ENCODE measurements at regions not wholly inside any gene's neighbourhood (a gene's known extent, or its start where the extent isn't known, plus 50 kb on each side); places are given as distances from the start of the nearest gene placed in this dataset.
"Not testable (repeated sequence)": the region's sequence is repeated elsewhere in the genome, so short reads cannot be mapped to it uniquely, and the experiment has no call there.

DNA sequence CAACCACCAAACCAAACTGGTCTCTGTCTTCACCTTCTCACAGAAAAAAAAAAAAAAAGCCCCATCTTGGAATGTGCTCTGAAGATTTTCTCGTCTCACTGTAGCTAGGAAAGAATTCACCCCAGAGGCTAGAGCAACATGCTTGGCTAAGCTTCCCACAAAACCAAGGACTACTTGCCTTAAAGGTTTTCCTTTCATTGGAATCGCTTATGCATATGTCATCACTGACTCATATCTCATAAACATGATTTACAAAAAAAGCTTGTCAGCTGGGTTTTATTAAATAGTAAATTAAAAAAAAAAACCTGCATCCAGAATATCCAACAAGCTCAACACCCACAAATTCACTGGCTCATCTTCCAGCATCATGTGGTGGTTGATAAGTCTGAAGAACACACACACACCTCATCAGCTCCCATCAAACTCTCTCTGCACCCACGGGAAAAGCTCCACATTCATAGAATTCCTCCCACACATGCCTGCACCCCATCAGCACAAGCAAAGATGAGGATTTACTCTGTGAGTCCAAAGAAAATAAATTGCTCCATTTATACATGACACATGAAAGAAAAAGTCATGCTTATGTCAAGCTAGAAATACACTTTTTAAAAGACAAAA is 182.0 kb upstream of the TRIB2 start:
- intact Hi-C loops (cut with DNase I) = no loop called here
- DNase-seq = peak in 1 of 10 donors; percentile 8

DNA sequence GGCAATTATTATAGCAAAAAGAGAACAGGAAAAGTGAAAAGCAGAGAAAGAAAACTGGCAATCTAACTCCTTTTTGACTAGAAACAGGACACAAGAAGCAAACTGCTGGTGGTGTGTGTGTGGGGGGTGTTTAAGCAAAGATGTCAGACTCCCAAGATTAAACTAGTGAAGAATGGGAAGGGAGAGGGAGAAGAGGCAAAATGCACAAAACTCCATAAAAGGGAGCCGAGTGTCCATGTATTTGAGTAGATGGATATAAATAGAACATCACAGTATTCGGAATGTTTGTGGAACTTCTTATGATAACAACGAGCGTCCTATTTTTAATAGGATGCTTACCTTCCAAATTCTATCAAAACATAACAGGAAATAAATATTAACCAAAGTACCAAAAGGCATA is 179.8 kb upstream of the TRIB2 start:
- DNase-seq = no peak
- intact Hi-C loops (cut with DNase I) = no loop called here

DNA sequence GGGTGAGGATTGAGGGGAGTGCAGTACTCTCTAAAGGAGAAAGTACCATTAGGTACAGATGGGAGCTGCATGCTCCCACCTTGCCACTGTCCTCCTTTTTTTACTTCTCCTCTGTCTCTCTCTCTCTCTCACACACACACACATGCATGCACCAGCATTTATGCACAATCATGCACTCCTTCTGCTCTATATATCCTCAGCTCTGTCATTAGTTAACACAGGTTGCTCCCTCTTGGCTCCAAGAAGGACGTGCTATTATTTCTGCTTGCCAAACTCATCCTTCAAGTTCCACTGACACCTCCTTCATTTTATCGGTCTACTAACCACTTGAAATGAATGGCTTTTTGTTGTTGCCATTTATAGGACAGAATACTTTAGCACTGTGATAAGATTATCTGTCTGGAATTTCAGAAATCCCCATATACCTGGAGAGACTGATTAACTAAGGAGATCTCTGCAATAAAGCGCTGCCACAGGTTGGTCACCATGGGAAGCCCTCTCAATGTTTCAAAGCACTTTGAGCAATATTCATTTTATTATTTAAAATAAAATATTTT is 178.5 kb upstream of the TRIB2 start:
- intact Hi-C loops (cut with DNase I) = no loop called here
- no peak for DNase-seq

DNA sequence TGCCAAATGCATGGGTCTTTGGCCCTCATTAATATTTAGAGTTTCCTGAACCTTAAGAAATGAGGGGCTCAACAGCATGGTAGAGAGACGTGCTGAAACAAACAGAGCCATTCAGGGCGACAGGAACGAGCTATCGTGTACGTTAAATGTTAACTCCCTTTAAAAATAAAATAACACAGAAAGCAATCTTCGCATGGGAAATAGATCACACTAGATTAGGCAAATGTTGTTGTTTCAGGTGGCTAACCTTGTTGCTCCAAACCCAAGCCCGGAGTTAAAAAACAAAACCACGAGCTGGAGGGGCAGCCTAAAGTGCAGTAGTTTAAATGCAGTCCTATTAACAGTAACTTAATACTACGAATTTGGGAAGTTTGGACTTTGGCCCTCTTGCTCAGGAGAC is 177.4 kb upstream of the TRIB2 start:
- DNase-seq = no peak
- intact Hi-C loops (cut with DNase I) = no loop called here

DNA sequence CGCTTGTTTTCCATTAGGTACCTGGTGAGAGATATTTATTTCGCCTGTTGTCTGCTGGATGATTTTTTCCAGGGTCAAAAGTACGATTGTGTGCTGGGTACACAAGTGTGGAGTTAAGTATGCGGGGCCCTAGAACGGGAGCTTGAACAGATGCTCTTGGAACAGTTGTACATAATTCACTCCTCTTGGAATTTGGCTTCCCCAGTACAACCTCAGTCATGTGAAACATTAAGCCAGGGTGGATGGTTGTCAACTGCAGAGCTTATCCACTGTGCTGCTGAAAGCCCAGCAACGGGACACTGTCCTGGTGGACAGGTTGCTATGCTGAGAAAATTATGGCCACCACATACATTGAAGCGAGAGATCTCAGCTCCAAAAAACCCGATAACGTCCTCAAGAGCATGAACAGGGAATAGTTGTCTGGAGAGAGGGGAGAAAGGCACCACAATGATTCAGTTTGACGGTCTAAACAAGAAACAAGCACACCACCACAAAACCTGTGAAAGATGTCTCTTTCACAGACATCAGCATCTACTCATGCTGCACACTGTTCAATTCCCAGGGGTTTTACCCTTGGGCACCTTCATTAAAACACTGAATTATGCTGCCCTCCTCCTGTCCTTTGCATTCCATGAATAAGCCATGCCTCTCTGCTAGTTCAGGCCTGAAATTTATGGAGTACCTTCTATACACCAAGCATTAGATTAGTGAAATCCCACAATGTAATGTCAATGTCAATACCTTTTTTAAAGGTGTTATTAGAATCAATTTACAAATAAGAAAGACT is 176.8 kb upstream of the TRIB2 start:
- DNase-seq = no peak
- intact Hi-C loops (cut with DNase I) = no loop called here

DNA sequence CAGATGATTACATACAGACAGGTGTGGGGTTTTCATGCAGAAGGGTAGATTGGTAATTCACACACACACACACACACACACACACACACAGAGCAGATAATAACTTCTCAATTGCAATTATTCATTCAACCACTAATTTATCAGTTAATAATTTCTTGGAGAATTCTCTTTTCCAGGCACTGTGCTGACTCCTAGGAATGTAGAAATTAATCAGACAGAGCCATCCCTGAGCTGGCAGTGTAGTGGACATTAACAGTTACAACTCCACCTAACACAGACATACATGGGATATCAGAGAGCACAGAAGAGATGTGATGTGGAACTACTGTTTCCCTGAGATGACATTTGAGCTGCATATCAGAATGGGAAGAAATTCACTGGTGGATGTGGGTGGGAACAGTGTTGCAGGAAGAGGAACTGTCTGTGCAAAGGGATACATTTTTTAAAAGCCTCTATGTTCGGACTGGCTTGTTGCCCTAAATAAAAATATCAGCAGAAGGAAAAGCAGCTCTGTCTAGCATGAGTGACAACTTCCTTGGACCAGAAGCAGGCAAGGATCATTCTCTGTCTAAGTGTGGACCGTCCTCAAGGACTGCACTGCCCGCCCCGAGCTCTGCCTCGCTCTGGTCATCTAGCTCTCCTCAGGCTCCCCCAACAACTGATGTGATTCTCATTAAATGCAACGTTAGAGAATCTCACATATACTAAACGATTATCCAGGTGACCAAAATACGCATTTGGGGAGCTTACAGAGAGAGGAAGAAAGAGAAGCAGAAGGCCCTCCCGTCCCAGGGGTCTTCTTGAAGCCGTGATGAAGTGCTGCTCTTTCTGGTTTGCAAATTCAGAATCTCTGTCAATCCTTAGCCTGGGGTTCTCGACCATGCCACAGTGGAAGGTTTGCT is 173.4 kb upstream of the TRIB2 start:
- DNase-seq = no peak
- intact Hi-C loops (cut with DNase I) = no loop called here

DNA sequence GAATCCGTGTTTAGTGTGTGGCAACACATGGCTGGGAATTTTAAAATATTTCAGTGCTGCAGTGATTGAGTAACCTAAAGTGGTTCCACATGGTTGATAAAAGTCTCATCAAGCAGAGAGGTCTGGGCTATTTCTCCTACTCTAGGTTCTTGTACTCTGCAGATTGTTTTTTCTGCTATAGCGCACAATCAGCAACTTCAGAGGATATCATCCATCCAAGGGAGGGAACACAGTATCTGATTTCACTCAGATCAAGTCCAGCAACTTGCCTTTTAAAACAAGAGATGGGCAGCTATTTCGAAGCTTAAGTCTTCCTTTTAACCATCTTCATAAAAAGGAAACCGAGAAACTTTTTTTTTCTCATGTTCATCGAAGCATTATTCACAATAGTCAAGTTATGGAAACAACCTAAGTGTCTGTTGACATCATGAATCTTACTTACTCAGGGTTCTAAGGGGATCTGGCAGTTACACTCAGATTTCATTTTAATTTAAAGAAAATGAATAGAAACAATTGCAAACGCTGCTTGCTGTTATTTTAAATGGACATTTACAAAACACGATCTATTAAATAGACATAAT is 172.7 kb upstream of the TRIB2 start:
- no peak for DNase-seq
- intact Hi-C loops (cut with DNase I) = no loop called here

DNA sequence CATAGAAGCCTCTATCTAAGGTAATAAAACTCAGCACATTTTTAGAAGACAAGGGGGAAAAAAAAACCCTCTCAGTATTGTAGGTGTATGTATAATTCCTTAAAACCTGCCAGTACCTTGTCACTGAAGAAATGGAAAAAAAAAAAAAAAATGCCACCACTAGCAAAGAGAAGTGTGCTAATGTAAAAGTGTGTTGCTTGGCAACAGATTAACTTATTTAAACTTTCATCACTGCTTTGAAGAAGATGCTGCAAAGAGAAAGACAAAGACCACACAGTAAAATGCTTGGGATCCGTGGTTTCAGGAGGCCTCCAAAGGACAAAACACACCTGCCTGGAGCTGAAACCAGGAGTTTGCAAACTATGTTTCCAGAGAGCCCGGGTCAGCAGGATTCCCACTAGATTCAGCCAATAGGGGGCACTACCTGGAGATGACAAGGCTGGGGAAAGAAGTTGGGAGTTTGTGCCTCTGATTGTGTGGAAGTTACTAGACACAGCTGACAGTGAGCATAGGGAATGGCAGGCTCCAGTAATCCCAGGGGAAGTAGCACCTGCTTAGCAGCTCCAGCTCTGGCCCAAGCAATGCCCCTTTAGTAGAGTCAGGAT is 169.1 kb upstream of the TRIB2 start:
- intact Hi-C loops (cut with DNase I) = no loop called here
- no peak for DNase-seq

DNA sequence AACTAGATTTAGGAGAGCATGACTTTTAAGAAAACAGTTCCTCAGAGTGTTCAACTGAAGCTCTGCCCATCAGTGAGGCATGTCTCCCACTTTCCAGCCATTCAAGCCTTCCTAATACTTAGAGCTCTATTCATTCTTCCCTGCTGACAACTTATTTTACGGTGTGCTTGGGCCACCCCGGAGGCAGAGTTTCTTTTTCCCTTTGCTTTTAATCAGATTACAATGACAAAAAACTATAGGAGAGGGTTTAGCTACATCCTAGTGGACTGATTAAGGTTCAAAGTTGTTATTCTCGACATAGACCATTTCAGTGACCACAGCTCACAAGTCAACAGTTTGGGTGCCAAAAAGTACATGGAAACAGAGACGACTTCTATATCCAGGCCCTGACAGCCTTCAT is 167.8 kb upstream of the TRIB2 start:
- intact Hi-C loops (cut with DNase I) = no loop called here
- no peak for DNase-seq

DNA sequence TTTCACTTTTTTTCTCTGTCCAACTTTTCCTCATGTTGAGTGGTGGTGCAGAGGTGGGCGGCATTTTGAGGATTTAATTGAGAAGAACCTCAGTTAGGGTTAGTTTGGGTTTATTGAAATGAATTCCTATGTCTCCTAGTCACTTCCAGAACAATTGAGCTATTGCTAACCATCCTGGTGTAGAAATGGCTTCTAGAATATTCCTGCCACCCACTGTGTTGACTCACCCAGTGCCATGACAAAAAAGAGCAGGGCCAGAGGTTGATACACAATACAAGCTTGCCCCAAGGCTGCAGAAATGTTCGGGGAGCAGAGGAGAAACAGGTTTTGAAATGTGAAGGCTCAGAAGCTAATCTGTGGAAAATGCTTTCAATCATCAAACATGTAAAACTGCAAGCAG is 167.1 kb upstream of the TRIB2 start:
- intact Hi-C loops (cut with DNase I) = no loop called here
- DNase-seq = no peak

DNA sequence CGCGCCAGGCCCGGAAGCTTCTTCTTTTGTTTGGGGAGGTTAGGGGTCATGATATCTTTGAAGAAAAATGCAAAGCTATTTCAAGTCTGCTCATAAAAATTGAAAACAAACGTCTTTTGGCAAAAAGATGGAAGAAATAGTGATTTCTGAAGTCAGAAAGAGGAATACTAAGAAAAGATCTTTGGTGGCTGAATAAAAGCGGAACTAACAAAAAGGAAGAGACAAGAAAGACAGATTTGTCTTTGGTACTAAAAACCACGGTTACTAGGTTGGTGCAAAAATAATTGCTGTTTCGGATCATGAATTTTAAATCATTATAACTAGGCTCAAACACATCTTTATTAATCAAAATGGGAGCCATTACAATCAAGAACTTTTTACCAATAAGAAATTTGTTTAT is 164.6 kb upstream of the TRIB2 start:
- no peak for DNase-seq
- intact Hi-C loops (cut with DNase I) = no loop called here

DNA sequence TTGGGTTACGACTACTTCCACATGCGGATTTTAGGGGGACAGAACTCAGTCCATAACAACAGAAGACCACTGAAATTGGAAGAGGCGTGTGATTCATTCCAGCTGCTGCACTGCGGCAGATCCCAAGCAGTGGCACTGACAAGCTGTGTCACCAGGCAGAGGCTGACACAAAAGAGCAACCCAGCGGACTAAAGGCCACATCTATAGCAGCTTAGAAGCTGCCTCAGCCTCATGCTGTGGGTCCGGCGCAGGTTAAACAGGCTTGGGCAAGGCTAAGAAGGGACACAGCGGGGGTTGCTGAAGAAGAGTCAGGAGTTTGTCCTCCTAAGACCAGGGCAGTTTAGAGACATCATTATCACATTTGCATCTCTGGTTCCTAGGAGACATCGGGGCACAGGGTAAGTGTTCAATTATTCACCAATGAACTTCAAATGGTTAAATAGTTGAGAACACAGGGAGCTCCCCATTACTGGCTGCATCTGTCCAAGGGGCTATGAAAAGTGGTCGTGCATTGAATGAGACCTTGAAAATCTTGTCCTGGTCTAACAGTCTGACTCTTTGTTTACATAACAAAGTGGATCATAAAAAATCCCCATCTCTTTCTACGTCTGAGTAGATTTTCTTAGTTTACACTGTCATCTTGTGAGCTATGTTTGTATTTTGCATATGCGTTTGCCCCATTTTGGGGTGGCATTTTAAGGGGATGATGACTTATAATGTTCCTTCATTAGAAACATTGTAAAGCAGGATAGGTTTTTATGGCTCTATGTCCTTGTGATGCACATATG is 162.3 kb upstream of the TRIB2 start:
- no peak for DNase-seq
- intact Hi-C loops (cut with DNase I) = no loop called here

DNA sequence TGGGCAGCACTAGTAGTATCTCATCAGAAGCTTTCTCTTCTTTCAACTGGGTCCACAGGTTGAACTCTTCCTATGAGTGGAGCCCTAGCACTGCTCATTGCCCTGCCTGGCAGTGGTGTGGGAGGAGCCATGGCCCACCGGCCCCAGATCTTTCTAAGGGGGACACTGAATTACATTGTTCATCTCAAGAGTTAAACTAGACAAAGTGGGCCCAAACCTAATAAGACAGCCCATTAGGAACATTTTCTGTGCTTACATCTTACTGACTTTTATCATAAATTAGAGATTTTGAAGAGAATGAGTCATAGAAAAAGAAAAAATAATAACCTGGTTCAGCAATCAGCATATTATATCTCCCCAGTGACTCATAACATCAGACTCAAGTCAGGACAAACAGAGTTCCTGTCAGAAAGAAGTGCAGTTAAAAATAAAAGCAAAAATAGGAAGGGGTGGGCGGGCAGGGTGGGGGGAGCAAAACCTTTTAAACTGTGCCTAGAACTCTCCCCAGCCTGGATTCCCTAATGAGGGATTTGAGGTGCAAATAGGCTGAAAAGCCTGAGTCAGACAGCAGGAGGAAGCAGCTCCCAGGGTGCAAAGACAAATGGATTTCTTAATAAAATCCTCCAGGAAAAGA is 161.6 kb upstream of the TRIB2 start:
- no peak for DNase-seq
- intact Hi-C loops (cut with DNase I) = no loop called here

DNA sequence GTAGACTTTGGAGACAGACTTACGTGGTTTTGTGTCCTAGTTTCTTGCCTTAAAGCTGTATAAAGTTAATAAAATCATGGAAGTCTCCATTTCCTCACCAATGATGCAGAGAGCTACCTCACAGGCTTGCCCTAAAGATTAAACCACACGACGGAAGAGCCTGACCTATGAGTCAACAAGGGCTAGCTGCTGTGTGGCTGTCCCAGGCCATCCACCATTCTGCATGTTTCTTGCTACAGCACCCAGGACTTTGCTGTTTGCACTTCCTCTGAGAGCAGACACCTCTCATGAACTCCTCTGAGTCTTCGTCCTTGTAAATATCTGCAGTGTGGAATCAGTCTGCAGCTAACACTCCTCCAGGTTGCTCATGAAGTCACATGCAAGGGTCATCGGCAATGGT is 160.0 kb upstream of the TRIB2 start:
- intact Hi-C loops (cut with DNase I) = no loop called here
- DNase-seq = no peak

DNA sequence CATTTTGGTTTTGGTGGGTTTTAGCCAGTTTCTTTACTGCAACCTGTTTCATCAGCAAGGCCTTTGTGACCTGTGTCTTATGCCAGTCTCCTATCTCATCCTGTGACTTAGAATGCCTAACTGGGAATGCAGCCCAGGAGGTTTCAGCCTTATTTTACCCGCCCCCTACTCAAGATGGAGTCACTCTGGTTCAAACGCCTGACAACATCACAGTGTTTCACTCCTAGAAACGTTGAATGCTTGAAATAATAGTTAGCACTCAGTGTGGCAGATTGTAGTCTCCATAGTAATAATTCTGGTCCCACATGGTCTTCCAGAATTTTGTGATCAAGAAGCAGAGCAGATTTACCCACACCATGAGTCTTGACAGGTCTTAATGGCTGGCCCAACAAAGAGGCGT is 159.0 kb upstream of the TRIB2 start:
- intact Hi-C loops (cut with DNase I) = no loop called here
- no peak for DNase-seq

DNA sequence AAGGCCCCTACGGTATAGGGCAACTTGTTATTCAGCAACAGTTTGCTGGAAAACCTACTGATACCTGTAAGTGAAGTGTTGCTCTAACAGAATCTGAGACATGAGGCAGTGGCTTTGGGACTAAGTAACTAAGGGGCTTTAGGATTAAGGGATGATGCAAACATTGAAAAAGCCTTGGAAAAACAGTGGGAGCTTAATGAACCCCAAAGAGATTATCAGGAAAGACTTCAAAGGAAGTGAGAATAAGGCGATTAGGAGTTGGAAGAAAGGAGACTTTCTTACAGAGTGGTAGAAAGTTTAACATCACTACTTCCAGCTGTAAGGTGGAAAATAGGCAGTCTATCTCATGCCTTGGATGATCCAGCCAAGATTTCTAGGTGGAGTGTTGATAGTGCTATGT is 158.2 kb upstream of the TRIB2 start:
- no peak for DNase-seq
- intact Hi-C loops (cut with DNase I) = no loop called here

DNA sequence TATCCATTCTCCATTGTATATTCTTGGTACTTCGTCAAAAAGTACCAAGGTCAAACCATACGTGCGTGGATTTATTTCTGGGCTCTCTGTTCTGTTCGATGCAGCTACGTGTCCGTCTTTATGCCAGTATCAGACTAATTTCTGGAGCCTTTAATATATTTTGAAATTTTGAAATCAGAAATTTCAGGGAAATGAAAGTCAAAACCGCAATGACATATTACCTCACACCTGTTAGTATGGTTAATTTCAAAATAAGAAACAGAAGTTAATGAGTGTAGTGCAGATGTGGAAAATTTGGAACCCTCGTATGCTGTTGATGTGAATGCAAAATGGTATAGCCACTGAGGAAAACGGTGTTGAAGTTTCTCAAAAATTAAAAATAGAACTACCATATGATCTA is 156.1 kb upstream of the TRIB2 start:
- intact Hi-C loops (cut with DNase I) = no loop called here

DNA sequence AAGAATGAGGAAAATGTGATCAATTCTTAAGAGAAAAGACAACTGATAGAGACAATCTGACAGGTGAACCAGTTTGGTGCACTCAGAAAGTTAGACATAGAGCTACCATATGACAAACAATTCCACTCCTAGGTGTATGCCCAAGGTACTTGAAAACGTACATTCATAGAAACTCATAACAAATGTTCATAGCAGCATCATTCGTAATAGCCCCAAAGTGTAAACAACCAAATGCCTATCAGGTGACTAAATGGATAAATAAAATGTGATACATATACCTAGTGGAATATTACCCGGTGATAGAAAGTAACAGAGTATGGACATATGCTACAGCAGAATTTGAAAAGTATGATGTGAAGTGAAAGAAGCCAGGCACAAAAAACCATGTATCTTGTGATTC is 149.3 kb upstream of the TRIB2 start:
- DNase-seq = no peak
- intact Hi-C loops (cut with DNase I) = no loop called here

More for the DNA sequence above, 156.1 kb upstream of the TRIB2 start:
- DNase-seq = no peak

DNA sequence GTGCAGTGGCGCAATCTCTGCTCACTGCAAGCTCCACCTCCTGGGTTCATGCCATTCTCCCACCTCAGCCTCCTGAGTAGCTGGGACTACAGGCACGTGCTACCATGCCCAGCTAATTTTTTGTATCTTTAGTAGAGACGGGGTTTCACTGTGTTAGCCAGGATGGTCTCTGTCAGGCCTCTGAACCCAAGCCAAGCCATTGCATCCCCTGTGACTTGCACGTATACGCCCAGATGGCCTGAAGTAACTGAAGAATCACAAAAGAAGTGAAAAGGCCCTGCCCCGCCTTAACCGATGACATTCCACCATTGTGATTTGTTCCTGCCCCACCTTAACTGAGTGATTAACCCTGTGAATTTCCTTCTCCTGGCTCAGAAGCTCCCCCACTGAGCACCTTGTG is 147.2 kb upstream of the TRIB2 start:
- intact Hi-C loops (cut with DNase I); DNase-seq: not testable (repeated sequence)
